ENCODE measurements at regions not wholly inside any gene's neighbourhood (a gene's known extent, or its start where the extent isn't known, plus 50 kb on each side); places are given as distances from the start of the nearest gene placed in this dataset.

- H3K9me3 Mint-ChIP-seq (ENCODE audit: insufficient read depth) = no peaks in the 10 kb centered on the region
- H3K4me1 Mint-ChIP-seq = no peaks in the 10 kb centered on the region
- no peak overlapping the region for H3K27ac Mint-ChIP-seq
- DNase-seq (no peak), ATAC-seq (ENCODE audit: low read depth) (no peak)
- Histone ChIP-seq H4K20me1 (ENCODE audit: control insufficient read depth, insufficient read depth, low read length, poor library complexity, severe bottlenecking) (no peaks in the 10 kb centered on the region), H3K36me3 (replicated peaks in 1 of 2; ENCODE audit: control extremely low read depth in 1 of 2, control insufficient read depth in 1 of 2, extremely low read depth in 1 of 2, insufficient read depth in 2 of 2, low read length in 1 of 2) (no peaks in the 10 kb centered on the region), H3K27ac (ENCODE audit: low read length in 2 of 2) (no peak overlapping the region), H3K27me3 (replicated peaks in 1 of 4; ENCODE audit: control extremely low read depth in 1 of 4, control insufficient read depth in 3 of 4, insufficient read depth in 4 of 4, low read length in 3 of 4) (no peaks in the 10 kb centered on the region), H3K4me1 (ENCODE audit: control insufficient read depth in 2 of 2, insufficient read depth in 2 of 2, low read length in 2 of 2) (no peaks in the 10 kb centered on the region), H3K4me2 (replicated peaks; ENCODE audit: low read depth, low read length, poor library complexity, severe bottlenecking) (no peak overlapping the region), H2AFZ (ENCODE audit: insufficient read depth, low read depth, low read length, poor library complexity, severe bottlenecking) (no peak overlapping the region), H3K79me2 (ENCODE audit: control insufficient read depth, insufficient read depth, low read length) (no peaks in the 10 kb centered on the region), H3K4me3 (ENCODE audit: control extremely low read depth in 1 of 5, extremely low read depth in 1 of 5, insufficient read depth in 1 of 5, low read depth in 2 of 5, low read length in 4 of 5) (no peak overlapping the region), H3K9me3 (ENCODE audit: control extremely low read depth in 1 of 3, control insufficient read depth in 2 of 3, insufficient read depth in 1 of 3, low read length in 2 of 3) (peaks cover 0 to 3% (median 0%) of the 10 kb centered on the region in 3 donors), H3K9ac (ENCODE audit: low read length) (no peak overlapping the region)
- POLR2A ChIA-PET = no interaction called here
- H3K27me3 Mint-ChIP-seq = peaks cover 6% of the 10 kb centered on the region
- H3K4me3 Mint-ChIP-seq = no peak overlapping the region
- WGBS (ENCODE audit: insufficient coverage) = 56% methylated on average over 1 of the region's 4 CpGs
- intact Hi-C loops (cut with micrococcal nuclease) = no loop called here
- CTCF ChIA-PET = no interaction called here
- TF ChIP-seq CTCF (IDR thresholded peaks at IDR 0.05) (no peak), EZH2 (IDR thresholded peaks at IDR 0.05; ENCODE audit: borderline replicate concordance, insufficient read depth, low read depth, low read length, poor library complexity, severe bottlenecking) (no peak)
Observed at GRCh38 chr9:120152295-120152694, 427.7 kb downstream of the CDK5RAP2 start.

GRCh38 chr9:120151806-120152205, 428.2 kb downstream of the CDK5RAP2 start:
- H3K9ac ChIP-seq (ENCODE audit: low read length) = no peak overlapping the region
- H3K27me3 Mint-ChIP-seq = peaks cover 5% of the 10 kb centered on the region
- ChIA-PET CTCF (no interaction called here), POLR2A (no interaction called here)
- no peak for DNase-seq
- H3K27ac ChIP-seq (ENCODE audit: low read length in 2 of 2) = no peak overlapping the region
- WGBS (ENCODE audit: insufficient coverage) = 88% methylated on average over 10 of the region's 12 CpGs
- no peaks in the 10 kb centered on the region for H3K27me3 ChIP-seq (replicated peaks in 1 of 4; ENCODE audit: control extremely low read depth in 1 of 4, control insufficient read depth in 3 of 4, insufficient read depth in 4 of 4, low read length in 3 of 4)
- no peaks in the 10 kb centered on the region for H3K9me3 ChIP-seq (ENCODE audit: control extremely low read depth in 1 of 3, control insufficient read depth in 2 of 3, insufficient read depth in 1 of 3, low read length in 2 of 3)
- no peaks in the 10 kb centered on the region for H3K4me1 Mint-ChIP-seq
- H3K79me2 ChIP-seq (ENCODE audit: control insufficient read depth, insufficient read depth, low read length) = no peaks in the 10 kb centered on the region
- no peak overlapping the region for H3K4me3 Mint-ChIP-seq
- no peak overlapping the region for H2AFZ ChIP-seq (ENCODE audit: insufficient read depth, low read depth, low read length, poor library complexity, severe bottlenecking)
- intact Hi-C loops (cut with micrococcal nuclease) = no loop called here
- no peaks in the 10 kb centered on the region for H4K20me1 ChIP-seq (ENCODE audit: control insufficient read depth, insufficient read depth, low read length, poor library complexity, severe bottlenecking)
- TF ChIP-seq EZH2 (IDR thresholded peaks at IDR 0.05; ENCODE audit: borderline replicate concordance, insufficient read depth, low read depth, low read length, poor library complexity, severe bottlenecking) (no peak), CTCF (IDR thresholded peaks at IDR 0.05) (no peak)
- H3K27ac Mint-ChIP-seq = no peak overlapping the region
- H3K4me3 ChIP-seq (ENCODE audit: control extremely low read depth in 1 of 5, extremely low read depth in 1 of 5, insufficient read depth in 1 of 5, low read depth in 2 of 5, low read length in 4 of 5) = no peak overlapping the region
- no peaks in the 10 kb centered on the region for H3K9me3 Mint-ChIP-seq (ENCODE audit: insufficient read depth)
- ATAC-seq (ENCODE audit: low read depth) = no peak
- H3K36me3 ChIP-seq (replicated peaks in 1 of 2; ENCODE audit: control extremely low read depth in 1 of 2, control insufficient read depth in 1 of 2, extremely low read depth in 1 of 2, insufficient read depth in 2 of 2, low read length in 1 of 2) = no peaks in the 10 kb centered on the region
- no peaks in the 10 kb centered on the region for H3K4me1 ChIP-seq (ENCODE audit: control insufficient read depth in 2 of 2, insufficient read depth in 2 of 2, low read length in 2 of 2)
- no peak overlapping the region for H3K4me2 ChIP-seq (replicated peaks; ENCODE audit: low read depth, low read length, poor library complexity, severe bottlenecking)
